NOMO-1 (cell line): ENCODE measurements at regions not wholly inside any gene's neighbourhood (a gene's known extent, or its start where the extent isn't known, plus 50 kb on each side); places are given as distances from the start of the nearest gene placed in this dataset.

Experiments used
- DNase-seq, 2 experiments: peaks; one replicate each; lab custom pipeline; 2025; ENCODE audit not compliant: unreplicated experiment in 2 of 2; lab: John Stamatoyannopoulos, UW

DNA sequence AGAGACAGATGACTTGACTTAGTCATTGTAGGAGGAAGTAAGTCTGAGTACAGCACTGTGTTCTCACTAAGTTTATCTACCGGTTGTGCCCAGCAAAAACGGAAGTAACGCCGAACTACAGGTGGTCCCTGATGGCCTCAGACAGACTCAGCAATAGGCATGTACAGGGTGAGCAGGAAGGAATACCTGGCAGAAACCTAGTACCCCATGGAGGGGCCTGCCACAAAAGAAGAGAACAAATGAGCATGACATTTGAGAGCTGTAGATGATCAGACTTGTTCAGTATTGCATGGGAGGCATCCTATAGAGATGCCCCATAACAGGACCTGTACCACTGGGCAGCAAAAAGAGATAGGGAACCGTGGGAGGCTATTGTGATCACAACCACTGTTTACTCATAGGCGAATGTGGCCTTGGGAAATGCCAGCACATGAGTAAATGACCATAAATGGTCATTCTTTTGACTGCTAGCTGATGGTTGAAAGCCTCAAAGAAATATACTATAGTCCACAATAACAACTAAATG is 106.4 kb upstream of the TAB2 start:
- DNase-seq: peak; percentile 66 to 89

- no peak for DNase-seq
Observed at GRCh38 chr6:149212206-149212605, 105.3 kb upstream of the TAB2 start.

DNA sequence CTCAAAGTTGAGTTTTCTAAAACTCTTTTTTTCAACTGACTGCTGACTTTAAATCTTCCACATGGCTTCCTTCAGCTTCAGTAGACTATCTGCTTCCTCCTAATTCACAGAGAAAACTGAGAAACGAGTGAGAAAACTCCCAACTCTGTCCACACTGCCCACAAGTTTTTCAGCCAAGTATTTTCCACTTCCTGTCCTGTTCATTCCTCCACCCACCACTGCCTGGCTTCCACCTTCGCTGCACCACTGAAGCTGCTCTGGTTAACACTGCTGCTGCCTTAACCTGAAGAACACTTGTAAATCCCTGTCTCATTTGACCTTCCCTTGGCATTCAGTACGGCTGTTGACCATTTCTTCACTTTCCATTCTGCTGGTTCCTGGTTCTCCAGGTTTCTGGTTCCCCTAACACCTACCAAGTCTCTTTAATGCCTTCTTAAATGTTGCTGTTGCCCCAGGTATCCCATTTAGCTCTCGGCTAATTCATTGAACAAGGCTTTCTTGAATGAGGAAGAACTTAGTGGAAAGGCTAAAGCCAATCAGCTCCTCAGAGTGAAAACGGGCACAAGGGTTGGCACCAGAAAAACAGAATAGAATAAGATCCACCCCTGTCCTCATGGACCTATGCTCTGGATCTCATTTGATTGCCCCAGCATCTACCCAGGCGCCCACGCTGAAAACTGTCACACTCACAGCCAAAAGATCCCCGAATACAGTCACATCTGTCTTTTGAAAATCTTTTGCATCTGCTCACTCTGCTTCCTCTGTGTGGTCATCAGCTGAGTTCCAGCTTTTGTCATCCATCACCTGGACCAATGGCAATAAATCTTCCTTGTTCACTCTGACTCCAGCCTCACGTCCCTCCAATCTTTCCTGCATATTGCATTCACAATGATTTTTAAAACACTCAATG is 104.4 kb upstream of the TAB2 start:
- DNase-seq: peak in 1 of 2 experiments; percentile 12

DNA sequence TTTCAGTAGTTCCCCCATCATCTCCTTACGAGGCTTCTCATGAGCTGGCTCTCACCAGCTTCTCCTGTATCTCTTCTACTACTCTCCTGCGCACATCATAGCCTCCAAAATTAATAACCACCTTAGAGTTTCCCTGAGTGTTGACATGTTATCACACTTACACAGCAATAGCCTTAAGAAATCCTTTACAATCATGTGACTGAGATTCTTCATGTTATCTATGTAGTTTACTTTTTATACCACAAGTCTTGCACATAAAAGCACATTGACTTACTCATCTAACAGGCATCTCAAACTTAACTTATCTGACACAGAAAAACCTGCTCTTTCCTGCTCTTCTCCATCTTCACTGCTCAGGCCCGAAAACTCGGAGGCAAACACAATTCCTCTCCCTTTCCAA is 103.7 kb upstream of the TAB2 start:
- no peak for DNase-seq

- no peak for DNase-seq
Observed at GRCh38 chr6:149216459-149216858, 101.1 kb upstream of the TAB2 start.

DNA sequence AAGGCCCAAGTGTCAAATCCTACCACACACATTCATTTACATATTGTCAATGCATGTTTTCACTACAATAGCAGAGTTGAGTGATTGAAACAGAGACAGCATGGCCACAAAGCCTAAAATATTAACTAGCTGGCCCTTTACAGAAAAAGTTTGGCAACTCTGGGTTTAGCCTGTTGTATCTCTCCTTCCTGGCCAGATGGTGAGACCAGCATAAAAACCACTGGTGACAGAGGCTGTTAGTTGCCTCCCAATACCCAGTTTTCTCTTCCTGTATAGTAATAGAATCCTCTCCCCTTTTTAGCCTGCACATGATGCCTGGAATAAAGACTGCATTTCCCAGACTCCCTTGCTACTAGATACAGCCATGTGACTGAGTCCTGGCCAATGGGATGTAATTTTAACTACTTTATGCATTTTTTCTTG is 100.0 kb upstream of the TAB2 start:
- DNase-seq: no peak

DNA sequence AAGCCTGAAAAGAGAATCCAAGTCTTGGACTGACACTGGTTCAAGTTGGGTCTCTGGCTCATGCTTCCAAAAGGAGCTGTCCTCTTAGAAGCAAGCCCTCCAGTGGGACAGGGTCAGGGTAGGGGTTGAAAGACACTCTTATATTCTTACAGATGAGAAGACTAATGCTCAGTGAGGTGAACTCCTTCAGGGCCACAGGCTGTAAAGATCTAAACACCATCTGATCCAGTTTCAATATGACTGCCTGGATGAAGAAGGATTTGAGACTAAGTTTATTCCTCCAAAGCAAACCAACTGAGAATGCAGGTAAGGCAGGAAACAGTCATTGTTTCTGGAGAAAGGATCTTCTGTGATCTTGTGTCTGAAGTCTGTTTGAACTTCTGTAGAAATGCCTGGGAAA is 99.0 kb upstream of the TAB2 start:
- no peak for DNase-seq

DNA sequence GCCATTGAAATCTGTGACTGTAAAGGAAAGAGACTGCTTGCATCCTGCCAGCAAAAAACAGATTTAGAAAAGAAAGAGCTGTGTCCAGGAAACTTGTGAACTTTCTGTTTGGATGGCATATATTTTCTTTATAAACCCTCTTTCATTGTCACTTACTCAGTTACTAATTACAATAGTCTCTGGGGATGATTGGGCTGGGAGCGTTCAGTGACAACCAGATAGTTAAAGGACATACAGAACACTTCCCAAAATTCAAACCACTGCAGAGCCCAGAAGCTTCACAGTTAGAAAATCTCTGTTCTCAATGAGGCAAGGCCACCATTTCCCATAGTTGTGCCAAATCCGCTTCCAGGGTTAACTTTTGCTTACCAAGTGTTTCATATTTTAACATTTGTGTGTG is 98.6 kb upstream of the TAB2 start:
- DNase-seq: no peak

DNA sequence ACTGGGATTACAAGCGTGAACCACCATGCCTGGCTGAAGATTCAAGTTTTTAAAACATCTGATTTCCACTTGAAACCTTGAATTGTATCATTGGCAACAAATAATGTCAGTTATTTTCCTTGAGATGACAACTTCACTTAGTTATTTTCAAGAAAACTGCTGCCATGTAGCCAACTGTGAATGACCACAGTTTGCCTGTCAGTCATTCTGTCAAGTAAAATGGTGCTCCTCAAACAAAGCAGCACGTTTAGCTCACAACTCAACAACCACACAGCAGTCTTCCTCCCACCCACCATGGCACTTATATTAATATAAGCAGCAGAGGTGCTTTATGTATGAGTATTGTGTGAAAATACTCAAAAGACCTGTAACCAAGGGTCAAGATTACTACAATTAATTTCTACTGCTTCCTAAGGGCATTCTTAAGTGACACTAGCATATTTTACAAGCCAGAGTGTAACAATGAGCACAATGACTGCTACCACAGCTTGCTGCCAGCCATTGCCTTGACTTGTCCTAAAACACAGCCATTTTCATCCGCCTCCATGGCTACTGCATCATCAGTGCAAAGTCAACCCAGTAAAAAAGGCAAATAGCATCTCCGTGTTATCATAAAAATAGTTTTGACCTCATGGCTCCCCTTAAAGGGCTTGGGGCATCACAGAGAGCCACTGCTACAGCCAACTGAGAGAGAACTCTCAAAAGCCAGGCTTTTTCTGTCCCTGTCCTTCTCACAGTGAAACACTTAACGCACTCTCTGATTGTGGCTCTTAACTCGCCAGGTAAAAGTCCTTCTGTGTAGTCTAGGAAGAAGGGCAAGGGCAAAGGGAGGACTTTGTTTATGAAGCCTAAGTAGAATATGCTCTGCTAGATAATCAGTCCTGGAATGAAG is 96.4 kb upstream of the TAB2 start:
- DNase-seq: no peak

GRCh38 chr6:149221774-149222070 is 95.8 kb upstream of the TAB2 start:
- no peak for DNase-seq

- DNase-seq: no peak
Observed at GRCh38 chr6:149223120-149223903, 94.2 kb upstream of the TAB2 start.

GRCh38 chr6:149223904-149224351 is 93.6 kb upstream of the TAB2 start:
- no peak for DNase-seq

- DNase-seq: no peak
Observed at GRCh38 chr6:149224399-149224798, 93.1 kb upstream of the TAB2 start.

GRCh38 chr6:149225370-149225769 is 92.1 kb upstream of the TAB2 start:
- no peak for DNase-seq

DNA sequence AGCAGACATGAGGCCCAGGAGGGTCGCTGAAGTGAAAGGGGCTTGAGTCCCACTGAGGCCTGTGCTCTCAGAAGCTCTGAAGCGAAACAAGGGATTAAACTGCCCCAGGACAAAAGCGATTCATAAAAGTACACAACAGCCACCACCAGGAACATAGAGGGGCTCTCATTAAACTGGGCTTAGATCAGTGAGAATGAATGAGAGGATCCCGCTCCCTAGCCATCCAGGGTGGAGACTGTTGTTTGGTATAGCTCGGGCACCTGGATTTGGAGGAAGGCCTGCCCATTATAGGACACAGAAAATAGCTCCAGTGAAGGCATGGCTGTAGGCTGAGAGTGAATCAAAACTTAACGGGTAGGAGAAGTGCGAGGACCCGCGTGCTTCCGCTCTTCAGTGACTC is 91.6 kb upstream of the TAB2 start:
- no peak for DNase-seq

DNA sequence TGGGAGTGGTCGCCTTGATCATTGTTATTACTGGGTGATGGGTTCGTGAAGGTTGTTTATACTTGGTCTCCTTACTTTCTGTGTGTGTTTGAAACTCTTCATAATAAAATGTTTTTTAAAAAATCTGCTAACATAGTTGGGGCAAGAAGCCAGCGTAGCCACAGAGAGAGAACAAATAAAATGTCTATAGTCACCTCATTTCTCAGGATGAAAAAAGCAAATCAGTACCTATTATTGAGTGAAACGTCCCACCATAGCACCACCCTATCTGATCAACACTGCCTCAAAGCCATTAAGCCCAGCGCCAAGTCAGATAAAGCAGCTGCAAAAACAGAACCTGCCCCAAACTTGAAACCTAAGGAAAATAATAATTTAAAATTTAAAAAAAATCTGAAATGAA is 89.7 kb upstream of the TAB2 start:
- no peak for DNase-seq

GRCh38 chr6:149228311-149228955 is 89.1 kb upstream of the TAB2 start:
- DNase-seq: no peak

DNA sequence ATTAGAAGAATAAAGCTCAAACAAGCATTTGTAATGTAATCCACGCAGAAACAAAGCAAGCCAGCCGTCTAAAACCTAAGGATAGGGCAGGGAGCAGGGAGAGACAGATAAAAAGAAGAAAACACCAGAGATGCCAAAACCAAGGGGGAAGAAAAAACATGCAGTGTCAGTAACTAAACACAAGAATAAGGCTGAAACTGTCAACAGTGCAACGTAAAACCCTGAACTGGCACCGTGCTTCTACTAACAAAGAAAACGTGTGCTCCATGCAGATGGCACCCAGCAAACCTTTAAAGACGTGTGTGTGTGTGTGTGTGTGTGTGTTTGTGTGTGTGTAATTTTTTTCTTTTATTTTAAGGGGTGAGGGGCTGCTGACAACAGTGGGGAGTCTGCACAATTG is 88.4 kb upstream of the TAB2 start:
- no peak for DNase-seq

- DNase-seq: peak; percentile 61 to 82
Observed at GRCh38 chr6:149230712-149231460, 86.6 kb upstream of the TAB2 start.

DNA sequence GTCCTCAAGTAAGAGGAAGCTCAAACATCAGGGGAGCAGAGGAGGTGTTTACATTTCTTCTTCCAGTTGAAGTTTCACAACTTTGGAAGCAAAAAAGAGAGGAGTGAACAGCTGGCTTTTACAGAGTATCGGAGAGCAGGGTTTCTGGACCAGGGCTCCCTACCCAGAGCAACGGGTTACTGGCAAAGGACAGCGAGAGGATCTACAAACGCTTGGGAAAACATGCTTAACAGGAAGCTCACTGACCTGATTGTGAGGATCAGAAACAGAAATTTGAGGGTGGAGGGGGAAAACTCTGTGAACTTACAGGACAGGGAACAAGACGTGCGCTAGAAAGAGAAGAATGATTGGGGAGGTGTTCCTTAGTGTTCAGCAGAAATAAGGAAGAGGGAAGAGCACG is 85.7 kb upstream of the TAB2 start:
- peak in 1 of 2 experiments; percentile 30 for DNase-seq
